Spleen (tissue), 7 donors: ENCODE measurements at regions not wholly inside any gene's neighbourhood (a gene's known extent, or its start where the extent isn't known, plus 50 kb on each side); places are given as distances from the start of the nearest gene placed in this dataset.
"Not testable (repeated sequence)": the region's sequence is repeated elsewhere in the genome, so short reads cannot be mapped to it uniquely, and the experiment has no call there.

Experiments
- POLR2A ChIP-seq, 3 donors: fragments of 450-650 bp; IDR thresholded peaks; one replicate each; pipeline ENCODE4 v1.5.1; 2017; ENCODE audit warnings: antibody characterized with exemption in 3 of 3, mild to moderate bottlenecking in 1 of 3
- POLR2AphosphoS5 ChIP-seq, 3 donors: sonication (generic); formaldehyde crosslinking; IDR thresholded peaks; one replicate each; pipeline ENCODE4 v1.5.1; 2017; ENCODE audit warnings: antibody characterized with exemption in 3 of 3
- TF ChIP-seq, protein P1 (sequence below), 11 experiments: fragments of 200-600 bp in 7 of 11; fragments of 450-650 bp in 4 of 11; sonication (generic) in 4 of 11; IDR thresholded peaks in 8 of 11; conservative IDR thresholded peaks in 3 of 11; 1 replicate in 7 of 11; 2 replicates in 4 of 11; pipeline versions ENCODE4 v1.4.0 to v1.8.0; 2016 to 2021; ENCODE audit warnings: antibody characterized with exemption in 11 of 11, inconsistent platforms in 4 of 11, mild to moderate bottlenecking in 1 of 11
- donor health status: DM: no; HTN: no; CAD: no; lungs with moderate emphysema.
- donor health status: DM: no; HTN: no; CAD: no.
- donor health status: DM: no; HTN: no; CAD: no.

- TF ChIP-seq, protein P1, sequence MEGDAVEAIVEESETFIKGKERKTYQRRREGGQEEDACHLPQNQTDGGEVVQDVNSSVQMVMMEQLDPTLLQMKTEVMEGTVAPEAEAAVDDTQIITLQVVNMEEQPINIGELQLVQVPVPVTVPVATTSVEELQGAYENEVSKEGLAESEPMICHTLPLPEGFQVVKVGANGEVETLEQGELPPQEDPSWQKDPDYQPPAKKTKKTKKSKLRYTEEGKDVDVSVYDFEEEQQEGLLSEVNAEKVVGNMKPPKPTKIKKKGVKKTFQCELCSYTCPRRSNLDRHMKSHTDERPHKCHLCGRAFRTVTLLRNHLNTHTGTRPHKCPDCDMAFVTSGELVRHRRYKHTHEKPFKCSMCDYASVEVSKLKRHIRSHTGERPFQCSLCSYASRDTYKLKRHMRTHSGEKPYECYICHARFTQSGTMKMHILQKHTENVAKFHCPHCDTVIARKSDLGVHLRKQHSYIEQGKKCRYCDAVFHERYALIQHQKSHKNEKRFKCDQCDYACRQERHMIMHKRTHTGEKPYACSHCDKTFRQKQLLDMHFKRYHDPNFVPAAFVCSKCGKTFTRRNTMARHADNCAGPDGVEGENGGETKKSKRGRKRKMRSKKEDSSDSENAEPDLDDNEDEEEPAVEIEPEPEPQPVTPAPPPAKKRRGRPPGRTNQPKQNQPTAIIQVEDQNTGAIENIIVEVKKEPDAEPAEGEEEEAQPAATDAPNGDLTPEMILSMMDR (IDR thresholded peaks at IDR 0.05 in 8 of 11, conservative IDR thresholded peaks at IDR 0.05 in 3 of 11) = not testable (repeated sequence)
- not testable (repeated sequence) for TF ChIP-seq POLR2A, POLR2AphosphoS5 (IDR thresholded peaks at IDR 0.05)
These were observed 189.6 kb upstream of the FRG2C start for GRCh38 chr3:75474530-75474929.
